ENCODE measurements at regions not wholly inside any gene's neighbourhood (a gene's known extent, or its start where the extent isn't known, plus 50 kb on each side); places are given as distances from the start of the nearest gene placed in this dataset. TPM values are rescaled to one million over a fixed set of nuclear protein-coding genes. Genes with fewer than 3 reads are reported as not detected.
A peak's percentile ranks its signal among the peaks of the same experiment; 100 is the strongest.

- DNase-seq (ENCODE audit: low spot score) (no peak), ATAC-seq (ENCODE audit: low FRiP score) (peak; percentile 45)
- TF ChIP-seq CTCF (IDR thresholded peaks at IDR 0.05), result no peak
Observed at GRCh38 chr6:11653028-11653583, 115.6 kb downstream of the TMEM170B start.

DNA sequence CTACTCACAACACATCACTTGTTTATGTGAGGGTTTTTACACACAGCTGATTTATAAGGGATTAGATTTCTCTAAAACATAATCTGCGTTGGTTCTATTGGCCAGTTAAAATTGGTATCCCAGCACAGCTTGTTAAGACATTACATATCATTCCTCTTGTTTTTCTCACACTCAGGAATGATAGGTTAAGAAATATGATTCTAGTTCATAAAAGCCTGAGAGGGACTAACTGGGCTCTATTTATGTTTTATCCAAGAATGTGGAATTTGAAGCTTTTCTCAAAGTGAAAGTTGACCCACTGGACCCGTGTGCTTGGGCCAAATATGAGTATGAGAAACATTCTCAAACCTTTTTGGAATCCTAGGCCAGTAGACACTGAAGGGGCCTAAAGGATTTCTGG is 117.3 kb downstream of the TMEM170B start:
- TF ChIP-seq CTCF (IDR thresholded peaks at IDR 0.05), result no peak
- DNase-seq (ENCODE audit: low spot score) (no peak), ATAC-seq (ENCODE audit: low FRiP score) (no peak)

DNA sequence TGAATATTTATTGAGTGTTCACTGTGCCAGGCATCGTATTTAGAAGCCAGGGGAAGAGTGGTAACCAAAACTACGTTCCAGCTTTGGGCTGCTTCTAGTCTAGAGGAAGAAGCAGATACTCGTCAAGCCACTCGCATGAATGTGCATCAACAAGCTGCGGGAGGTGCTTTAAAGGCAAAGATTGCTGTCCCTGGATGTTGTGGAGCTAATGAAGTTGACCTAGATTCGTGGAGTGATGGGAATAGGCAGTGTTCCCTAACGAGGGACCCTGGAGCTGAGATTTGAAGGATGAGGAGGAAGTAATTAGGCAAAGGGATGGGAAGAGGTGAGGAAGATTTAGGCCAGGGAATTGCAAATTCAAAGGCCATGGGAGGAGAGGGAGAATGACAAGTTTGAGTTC is 118.9 kb downstream of the TMEM170B start:
- no peak for ATAC-seq (ENCODE audit: low FRiP score)
- no peak for TF ChIP-seq CTCF (IDR thresholded peaks at IDR 0.05)
- DNase-seq (ENCODE audit: low spot score), result no peak

GRCh38 chr6:11659757-11660156 is 118.8 kb downstream of the ADTRP start:
- DNase-seq (ENCODE audit: low spot score) (no peak), ATAC-seq (ENCODE audit: low FRiP score) (no peak)
- TF ChIP-seq CTCF (IDR thresholded peaks at IDR 0.05), result no peak

DNA sequence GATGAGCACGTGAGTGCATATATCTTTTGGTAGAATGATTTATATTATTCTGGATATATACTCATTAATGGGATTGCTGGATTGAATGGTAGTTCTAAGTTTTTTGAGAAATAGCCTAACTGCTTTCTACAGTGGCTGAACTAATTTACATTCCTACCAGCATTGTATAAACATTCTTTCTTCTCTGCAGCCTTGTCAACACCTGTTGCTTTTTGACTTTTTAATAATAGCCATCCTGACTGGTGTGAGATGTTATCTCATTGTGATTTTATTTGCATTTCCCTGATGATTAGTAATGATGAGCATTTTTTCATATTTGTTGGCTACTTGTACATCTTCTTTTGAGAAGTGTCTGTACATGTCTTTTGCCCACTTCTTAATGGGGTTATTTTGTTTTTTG is 116.3 kb downstream of the ADTRP start:
- no peak for TF ChIP-seq CTCF (IDR thresholded peaks at IDR 0.05)
- ATAC-seq (ENCODE audit: low FRiP score) (no peak), DNase-seq (ENCODE audit: low spot score) (no peak)

GRCh38 chr6:11663519-11663918 is 115.1 kb downstream of the ADTRP start:
- ATAC-seq (ENCODE audit: low FRiP score) (no peak), DNase-seq (ENCODE audit: low spot score) (no peak)
- no peak for TF ChIP-seq CTCF (IDR thresholded peaks at IDR 0.05)

Small RNAs in the stretch of these regions (small RNA-seq; reads per million reads assigned to genes)
- gene RF00017, result not detected
